ENCODE measurements at regions not wholly inside any gene's neighbourhood (a gene's known extent, or its start where the extent isn't known, plus 50 kb on each side); places are given as distances from the start of the nearest gene placed in this dataset.
"Not testable (repeated sequence)": the region's sequence is repeated elsewhere in the genome, so short reads cannot be mapped to it uniquely, and the experiment has no call there.

- Histone ChIP-seq H3F3A (ENCODE audit: insufficient read depth) (no peaks in the 10 kb centered on the region), H3K4me2 (ENCODE audit: unreplicated experiment) (no peak overlapping the region), H4K20me1 (ENCODE audit: insufficient read depth) (no peaks in the 10 kb centered on the region), H3K9me3 (ENCODE audit: low read depth) (no peaks in the 10 kb centered on the region), H3K4me1 (ENCODE audit: insufficient read depth) (peaks cover 11% of the 10 kb centered on the region), H3K27ac (no peak overlapping the region), H3K9me2 (ENCODE audit: insufficient read depth) (no peaks in the 10 kb centered on the region), H3K36me3 (ENCODE audit: low read depth) (no peaks in the 10 kb centered on the region), H3K79me2 (ENCODE audit: insufficient read depth) (no peaks in the 10 kb centered on the region), H3K9ac (no peak overlapping the region), H3K4me3 (no peak overlapping the region), H2AFZ (no peak overlapping the region), H3K27me3 (replicated peaks; ENCODE audit: insufficient read depth) (no peaks in the 10 kb centered on the region)
- peak; percentile 12 for DNase-seq
- in situ Hi-C loops (cut with MboI), result no loop called here
- WGBS, 2 experiments (ENCODE audit: low coverage in 1 of 2, low lambda C conversion rate in 2 of 2, missing lambda C conversion rate in 2 of 2), result 90 to 92% methylated on average over 20 of the region's 20 CpGs
- no peak for TF ChIP-seq EZH2phosphoT487 (IDR thresholded peaks at IDR 0.05; ENCODE audit: insufficient read depth, low read depth)
- TF ChIP-seq EZH2 (IDR thresholded peaks at IDR 0.05; ENCODE audit: insufficient read depth, poor library complexity, severe bottlenecking), result no peak
These were observed 185.0 kb upstream of the ZNF469 start for GRCh38 chr16:88197481-88198456.

- H3K4me2 ChIP-seq (ENCODE audit: unreplicated experiment); H3K9ac ChIP-seq; H2AFZ ChIP-seq; H3K27ac ChIP-seq; H3K36me3 ChIP-seq (ENCODE audit: low read depth); H3K79me2 ChIP-seq (ENCODE audit: insufficient read depth); in situ Hi-C loops (cut with MboI); H3K9me2 ChIP-seq (ENCODE audit: insufficient read depth); H4K20me1 ChIP-seq (ENCODE audit: insufficient read depth); H3K9me3 ChIP-seq (ENCODE audit: low read depth); DNase-seq; H3F3A ChIP-seq (ENCODE audit: insufficient read depth); H3K27me3 ChIP-seq (replicated peaks; ENCODE audit: insufficient read depth); H3K4me3 ChIP-seq: not testable (repeated sequence)
- WGBS, 2 experiments (ENCODE audit: low coverage in 1 of 2, low lambda C conversion rate in 2 of 2, missing lambda C conversion rate in 2 of 2), result 87 to 90% methylated on average over 24 of the region's 26 CpGs
- peaks cover 11% of the 10 kb centered on the region for H3K4me1 ChIP-seq (ENCODE audit: insufficient read depth)
These were observed 184.1 kb upstream of the ZNF469 start for GRCh38 chr16:88198457-88199295.

GRCh38 chr16:88199296-88200153 is 183.2 kb upstream of the ZNF469 start:
- H3F3A ChIP-seq (ENCODE audit: insufficient read depth); H3K27ac ChIP-seq; H2AFZ ChIP-seq; H3K36me3 ChIP-seq (ENCODE audit: low read depth); H3K4me1 ChIP-seq (ENCODE audit: insufficient read depth); H3K4me3 ChIP-seq; in situ Hi-C loops (cut with MboI); DNase-seq; H3K9me3 ChIP-seq (ENCODE audit: low read depth); H3K9ac ChIP-seq; H3K9me2 ChIP-seq (ENCODE audit: insufficient read depth); H3K4me2 ChIP-seq (ENCODE audit: unreplicated experiment); H3K27me3 ChIP-seq (replicated peaks; ENCODE audit: insufficient read depth); H4K20me1 ChIP-seq (ENCODE audit: insufficient read depth); H3K79me2 ChIP-seq (ENCODE audit: insufficient read depth): not testable (repeated sequence)
- WGBS, 2 experiments (ENCODE audit: low coverage in 1 of 2, low lambda C conversion rate in 2 of 2, missing lambda C conversion rate in 2 of 2), result 91 to 92% methylated on average over 24 of the region's 25 CpGs

GRCh38 chr16:88200154-88200895 is 182.4 kb upstream of the ZNF469 start:
- H3F3A ChIP-seq (ENCODE audit: insufficient read depth); H3K79me2 ChIP-seq (ENCODE audit: insufficient read depth); H3K4me2 ChIP-seq (ENCODE audit: unreplicated experiment); H3K9me2 ChIP-seq (ENCODE audit: insufficient read depth); in situ Hi-C loops (cut with MboI); H3K4me3 ChIP-seq; H3K27me3 ChIP-seq (replicated peaks; ENCODE audit: insufficient read depth); H3K9ac ChIP-seq; H3K27ac ChIP-seq; H3K9me3 ChIP-seq (ENCODE audit: low read depth); H3K36me3 ChIP-seq (ENCODE audit: low read depth); H4K20me1 ChIP-seq (ENCODE audit: insufficient read depth); H3K4me1 ChIP-seq (ENCODE audit: insufficient read depth): not testable (repeated sequence)
- 35 to 38% methylated on average over 26 to 29 of the region's 30 CpGs for WGBS, 2 experiments (ENCODE audit: low coverage in 1 of 2, low lambda C conversion rate in 2 of 2, missing lambda C conversion rate in 2 of 2)
- H2AFZ ChIP-seq, result peak overlapping the region; percentile 45; the same call in 1 of the 2 replicates
- peak; percentile 39 for DNase-seq

Measured in GM23248 (cell line).